Body of pancreas (tissue), 4 donors: ENCODE measurements at regions not wholly inside any gene's neighbourhood (a gene's known extent, or its start where the extent isn't known, plus 50 kb on each side); places are given as distances from the start of the nearest gene placed in this dataset.

Source experiments
- ATAC-seq: fragments of 150-250 bp; one replicate; pipeline ENCODE4 v1.9.1; 2016
- DNase-seq, 4 donors: peaks; one replicate each; pipeline ENCODE4 v3.0.0-alpha.2; 2019
- H3K27ac ChIP-seq, 4 donors: fragments of 200-600 bp; sonication (generic); 1 replicate in 3 of 4; 2 replicates in 1 of 4; pipeline versions ENCODE4 v1.5.1 to v1.6.1; 2016 to 2019; ENCODE audit warnings: mild to moderate bottlenecking in 1 of 4, mixed read lengths in 1 of 4, moderate library complexity in 1 of 4
- H3K27me3 ChIP-seq, 2 donors: fragments of 200-600 bp; sonication (generic); one replicate each; pipeline ENCODE4 v1.6.0; 2016; ENCODE audit warnings: mild to moderate bottlenecking in 1 of 2
- H3K36me3 ChIP-seq, 2 donors: fragments of 200-600 bp; sonication (generic); replicated peaks in 1 of 2; 2 replicates each; pipeline ENCODE4 v1.5.1; 2016; ENCODE audit warnings: low read depth in 2 of 2; ENCODE audit not compliant: insufficient read depth in 1 of 2
- H3K4me1 ChIP-seq: fragments of 200-600 bp; sonication (generic); one replicate; pipeline ENCODE4 v1.6.0; 2016
- H3K4me3 ChIP-seq, 2 donors: fragments of 200-600 bp; sonication (generic); 1 replicate in 1 of 2; 2 replicates in 1 of 2; pipeline ENCODE4 v1.5.1; 2016 to 2019
- H3K9me3 ChIP-seq, 3 donors: fragments of 200-600 bp; sonication (generic); 1 replicate in 2 of 3; 2 replicates in 1 of 3; pipeline ENCODE4 v1.5.1; 2016
- CTCF ChIP-seq, 7 experiments: fragments of 450-650 bp in 4 of 7; fragments of 200-600 bp in 3 of 7; sonication (generic) in 3 of 7; IDR thresholded peaks; one replicate each; pipeline ENCODE4 v1.5.1; 2016 to 2019; ENCODE audit warnings: antibody characterized with exemption in 7 of 7
- POLR2A ChIP-seq, 3 donors: fragments of 450-650 bp; IDR thresholded peaks; one replicate each; pipeline ENCODE4 v1.6.1; 2016; ENCODE audit warnings: antibody characterized with exemption in 3 of 3, mild to moderate bottlenecking in 2 of 3
- WGBS, 2 donors: methylation state at CpG; one replicate each; pipeline ENCODE4 v1.1.5; 2017; 5-methylcytosine and 5-hydroxymethylcytosine counted together
- intact Hi-C: fragments of 100-400 bp; cut with DNase I; formaldehyde crosslinking; loops from one replicate; pipeline ENCODE4 v1.15.1; 2023

- H3K4me3 ChIP-seq, result no peak overlapping the region
- WGBS, 2 donors, result 80 to 92% methylated on average over 2 to 3 of the region's 3 CpGs
- no peak for TF ChIP-seq CTCF (IDR thresholded peaks at IDR 0.05)
- no peak for TF ChIP-seq POLR2A (IDR thresholded peaks at IDR 0.05)
- H3K27me3 ChIP-seq, result no peaks in the 10 kb centered on the region
- intact Hi-C loops, result no loop called here
- DNase-seq (no peak), ATAC-seq (no peak)
- H3K4me1 ChIP-seq, result peaks cover 18% of the 10 kb centered on the region
- H3K9me3 ChIP-seq, result no peaks in the 10 kb centered on the region
- no peaks in the 10 kb centered on the region for H3K36me3 ChIP-seq
- H3K27ac ChIP-seq, result no peak overlapping the region
Measured at GRCh38 chr10:47184273-47184672, 115.7 kb upstream of the GDF10 start.

GRCh38 chr10:47184724-47185330 is 115.2 kb upstream of the GDF10 start:
- no peaks in the 10 kb centered on the region for H3K36me3 ChIP-seq
- H3K4me1 ChIP-seq, result peaks cover 18% of the 10 kb centered on the region
- H3K9me3 ChIP-seq, result no peaks in the 10 kb centered on the region
- H3K27ac ChIP-seq, result no peak overlapping the region
- TF ChIP-seq POLR2A (IDR thresholded peaks at IDR 0.05), result no peak
- TF ChIP-seq CTCF (IDR thresholded peaks at IDR 0.05), result no peak
- no peak for ATAC-seq
- H3K4me3 ChIP-seq, result no peak overlapping the region
- intact Hi-C loops, result no loop called here
- DNase-seq, result no peak
- 84 to 87% methylated on average over 5 to 11 of the region's 11 CpGs for WGBS, 2 donors
- H3K27me3 ChIP-seq, result no peaks in the 10 kb centered on the region

- Histone ChIP-seq H3K4me3 (no peak overlapping the region), H3K27ac (no peak overlapping the region), H3K4me1 (peaks cover 18% of the 10 kb centered on the region), H3K36me3 (no peaks in the 10 kb centered on the region), H3K27me3 (no peaks in the 10 kb centered on the region), H3K9me3 (no peaks in the 10 kb centered on the region)
- ATAC-seq (no peak), DNase-seq (no peak)
- intact Hi-C loops, result no loop called here
- TF ChIP-seq CTCF (IDR thresholded peaks at IDR 0.05) (no peak), POLR2A (IDR thresholded peaks at IDR 0.05) (no peak)
- WGBS, 2 donors, result 90% methylated on average over 7 of the region's 7 CpGs
Measured at GRCh38 chr10:47186941-47187340, 113.1 kb upstream of the GDF10 start.

- TF ChIP-seq CTCF (IDR thresholded peaks at IDR 0.05) (no peak), POLR2A (IDR thresholded peaks at IDR 0.05) (no peak)
- 81% methylated on average over 6 to 7 of the region's 7 CpGs for WGBS, 2 donors
- DNase-seq (no peak), ATAC-seq (no peak)
- Histone ChIP-seq H3K27me3 (no peaks in the 10 kb centered on the region), H3K9me3 (no peaks in the 10 kb centered on the region), H3K4me1 (peaks cover 12% of the 10 kb centered on the region), H3K4me3 (no peak overlapping the region), H3K27ac (no peak overlapping the region), H3K36me3 (no peaks in the 10 kb centered on the region)
- intact Hi-C loops, result no loop called here
Measured at GRCh38 chr10:47187592-47187991, 112.4 kb upstream of the GDF10 start.

GRCh38 chr10:47188156-47188555 is 111.8 kb upstream of the GDF10 start:
- intact Hi-C loops, result no loop called here
- Histone ChIP-seq H3K36me3 (no peaks in the 10 kb centered on the region), H3K27ac (no peak overlapping the region), H3K9me3 (no peaks in the 10 kb centered on the region), H3K4me3 (no peak overlapping the region), H3K27me3 (no peaks in the 10 kb centered on the region), H3K4me1 (peaks cover 7% of the 10 kb centered on the region)
- no peak for TF ChIP-seq CTCF (IDR thresholded peaks at IDR 0.05)
- TF ChIP-seq POLR2A (IDR thresholded peaks at IDR 0.05), result no peak
- WGBS, 2 donors, result 66 to 70% methylated on average over 3 of the region's 3 CpGs
- ATAC-seq (no peak), DNase-seq (no peak)
